Suprapubic skin (tissue), 4 donors: ENCODE measurements at regions not wholly inside any gene's neighbourhood (a gene's known extent, or its start where the extent isn't known, plus 50 kb on each side); places are given as distances from the start of the nearest gene placed in this dataset.

ENCODE experiments used
- DNase-seq, 2 donors: peaks; one replicate each; pipeline ENCODE4 v3.0.0-alpha.2; 2019; ENCODE audit warnings: low spot score in 2 of 2
- H3K27ac ChIP-seq: fragments of 200-600 bp; sonication (generic); one replicate; pipeline ENCODE4 v1.5.1; 2019
- H3K27me3 ChIP-seq: fragments of 200-600 bp; sonication (generic); one replicate; pipeline ENCODE4 v1.5.1; 2019
- H3K36me3 ChIP-seq: fragments of 200-600 bp; sonication (generic); one replicate; pipeline ENCODE4 v1.5.1; 2019
- H3K4me1 ChIP-seq: fragments of 200-600 bp; sonication (generic); one replicate; pipeline ENCODE4 v1.5.1; 2019
- H3K4me3 ChIP-seq: fragments of 200-600 bp; sonication (generic); one replicate; pipeline ENCODE4 v1.5.1; 2019; ENCODE audit warnings: mild to moderate bottlenecking
- H3K9me3 ChIP-seq: fragments of 200-600 bp; sonication (generic); one replicate; pipeline ENCODE4 v1.5.1; 2019
- EP300 ChIP-seq: sonication (generic); formaldehyde crosslinking; IDR thresholded peaks from one replicate; pipeline ENCODE4 v1.6.1; 2017; ENCODE audit warnings: antibody characterized with exemption
- POLR2A ChIP-seq, 2 donors: fragments of 450-650 bp; IDR thresholded peaks; one replicate each; pipeline ENCODE4 v1.6.1; 2017; ENCODE audit warnings: antibody characterized with exemption in 2 of 2, mild to moderate bottlenecking in 2 of 2, moderate library complexity in 2 of 2
- POLR2AphosphoS5 ChIP-seq, 3 donors: sonication (generic); formaldehyde crosslinking; IDR thresholded peaks; one replicate each; pipeline ENCODE4 v1.6.1; 2017; ENCODE audit warnings: antibody characterized with exemption in 3 of 3
- WGBS: methylation state at CpG from one replicate; pipeline ENCODE4 v1.1.5; 2018; 5-methylcytosine and 5-hydroxymethylcytosine counted together
- TF ChIP-seq, protein P1 (sequence below), 2 donors: fragments of 200-600 bp in 1 of 2; fragments of 450-650 bp in 1 of 2; sonication (generic) in 1 of 2; IDR thresholded peaks; one replicate each; pipeline ENCODE4 v1.5.1; 2016 to 2019; ENCODE audit warnings: antibody characterized with exemption in 2 of 2, mild to moderate bottlenecking in 1 of 2, moderate library complexity in 1 of 2

DNA sequence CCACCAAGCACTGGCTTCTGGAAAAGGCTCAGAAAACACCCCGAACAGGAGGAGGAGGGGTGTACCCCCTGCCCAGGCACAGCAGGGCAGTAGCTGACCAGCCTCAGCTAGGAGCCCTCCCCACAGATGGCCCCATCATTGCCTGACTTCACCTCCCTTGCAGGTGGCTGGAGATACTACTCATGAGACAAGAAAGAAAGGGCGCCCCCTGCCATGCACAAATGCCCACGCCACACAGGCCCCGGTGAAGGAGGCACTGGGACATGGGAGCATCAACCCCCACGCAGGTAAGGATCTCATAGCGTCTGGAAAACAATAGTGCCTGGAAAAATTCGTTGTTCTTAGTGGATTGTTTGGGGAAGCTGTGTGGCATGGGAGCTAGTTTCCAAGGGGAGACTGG, 240.6 kb downstream of the TFCP2L1 start:
- Histone ChIP-seq H3K4me1 (peaks cover 2% of the 10 kb centered on the region), H3K4me3 (no peak overlapping the region), H3K27ac (no peak overlapping the region), H3K27me3 (peaks cover 3% of the 10 kb centered on the region), H3K9me3 (no peaks in the 10 kb centered on the region), H3K36me3 (no peaks in the 10 kb centered on the region)
- WGBS = 79% methylated on average over 7 of the region's 7 CpGs
- peak in 1 of 2 donors; percentile 72 for DNase-seq
- TF ChIP-seq EP300 (no peak), POLR2A (IDR thresholded peaks at IDR 0.05) (no peak), POLR2AphosphoS5 (IDR thresholded peaks at IDR 0.05) (no peak)
- TF ChIP-seq, protein P1, sequence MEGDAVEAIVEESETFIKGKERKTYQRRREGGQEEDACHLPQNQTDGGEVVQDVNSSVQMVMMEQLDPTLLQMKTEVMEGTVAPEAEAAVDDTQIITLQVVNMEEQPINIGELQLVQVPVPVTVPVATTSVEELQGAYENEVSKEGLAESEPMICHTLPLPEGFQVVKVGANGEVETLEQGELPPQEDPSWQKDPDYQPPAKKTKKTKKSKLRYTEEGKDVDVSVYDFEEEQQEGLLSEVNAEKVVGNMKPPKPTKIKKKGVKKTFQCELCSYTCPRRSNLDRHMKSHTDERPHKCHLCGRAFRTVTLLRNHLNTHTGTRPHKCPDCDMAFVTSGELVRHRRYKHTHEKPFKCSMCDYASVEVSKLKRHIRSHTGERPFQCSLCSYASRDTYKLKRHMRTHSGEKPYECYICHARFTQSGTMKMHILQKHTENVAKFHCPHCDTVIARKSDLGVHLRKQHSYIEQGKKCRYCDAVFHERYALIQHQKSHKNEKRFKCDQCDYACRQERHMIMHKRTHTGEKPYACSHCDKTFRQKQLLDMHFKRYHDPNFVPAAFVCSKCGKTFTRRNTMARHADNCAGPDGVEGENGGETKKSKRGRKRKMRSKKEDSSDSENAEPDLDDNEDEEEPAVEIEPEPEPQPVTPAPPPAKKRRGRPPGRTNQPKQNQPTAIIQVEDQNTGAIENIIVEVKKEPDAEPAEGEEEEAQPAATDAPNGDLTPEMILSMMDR (IDR thresholded peaks at IDR 0.05) = no peak

- whole genome bisulfite sequencing = 97% methylated on average over 4 of the region's 11 CpGs
- Histone ChIP-seq H3K4me1 (no peaks in the 10 kb centered on the region), H3K36me3 (no peaks in the 10 kb centered on the region), H3K4me3 (no peak overlapping the region), H3K27me3 (peaks cover 3% of the 10 kb centered on the region), H3K9me3 (no peaks in the 10 kb centered on the region), H3K27ac (no peak overlapping the region)
- peak in 1 of 2 donors; percentile 77 for DNase-seq
- TF ChIP-seq, protein P1 (IDR thresholded peaks at IDR 0.05) = no peak
- no peak for TF ChIP-seq POLR2AphosphoS5 (IDR thresholded peaks at IDR 0.05)
- no peak for TF ChIP-seq POLR2A (IDR thresholded peaks at IDR 0.05)
Observed at GRCh38 chr2:121045245-121045644, 239.8 kb downstream of the TFCP2L1 start.

DNA sequence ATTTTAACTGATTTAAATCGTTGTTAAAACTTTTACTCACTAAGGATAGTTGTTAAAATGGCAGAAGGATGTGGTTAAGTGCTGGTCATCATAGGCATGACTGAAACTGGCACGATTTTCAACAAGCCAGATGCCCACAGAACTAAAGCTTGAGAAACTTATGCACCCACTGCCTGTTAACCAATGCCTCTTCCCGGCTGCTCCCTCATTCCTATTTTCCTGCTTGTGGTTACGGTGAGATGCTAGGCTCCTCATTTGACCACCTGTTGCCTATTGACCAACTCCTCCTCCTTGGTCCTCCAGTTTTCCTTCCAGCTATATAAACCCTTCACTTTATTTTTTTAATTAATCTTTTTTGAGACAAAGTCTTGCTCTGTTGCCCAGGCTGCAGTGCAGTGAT, 238.7 kb downstream of the TFCP2L1 start:
- H3K27me3 ChIP-seq = peaks cover 3% of the 10 kb centered on the region
- TF ChIP-seq, protein P1 (IDR thresholded peaks at IDR 0.05) = no peak
- TF ChIP-seq POLR2AphosphoS5 (IDR thresholded peaks at IDR 0.05) (no peak), EP300 (no peak), POLR2A (IDR thresholded peaks at IDR 0.05) (no peak)
- no peaks in the 10 kb centered on the region for H3K9me3 ChIP-seq
- no peak overlapping the region for H3K4me3 ChIP-seq
- no peaks in the 10 kb centered on the region for H3K36me3 ChIP-seq
- no peak for DNase-seq
- no peak overlapping the region for H3K27ac ChIP-seq
- WGBS = 81% methylated on average over 4 of the region's 4 CpGs
- H3K4me1 ChIP-seq = no peaks in the 10 kb centered on the region

DNA sequence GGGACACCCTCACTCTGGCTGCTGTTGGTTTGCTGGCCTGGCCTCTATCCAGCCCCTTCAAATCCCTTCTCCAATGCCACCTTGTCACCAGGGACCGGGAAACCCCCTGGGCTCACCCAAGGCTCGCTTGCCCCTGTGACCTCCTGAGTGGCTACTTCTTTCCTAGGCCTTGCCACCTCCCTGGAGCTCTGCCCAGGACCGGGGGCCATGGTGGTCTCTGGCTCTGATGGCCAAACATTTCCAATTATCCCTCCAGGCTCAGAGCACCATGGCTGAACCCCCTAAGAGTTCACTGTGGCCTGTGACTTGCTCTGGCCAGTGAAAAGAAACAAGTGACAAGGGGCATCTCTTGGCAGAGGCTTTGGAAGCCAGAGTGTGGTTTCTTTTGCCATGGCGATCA, 237.6 kb downstream of the TFCP2L1 start:
- no peaks in the 10 kb centered on the region for H3K36me3 ChIP-seq
- WGBS = 98% methylated on average over 4 of the region's 4 CpGs
- no peak overlapping the region for H3K27ac ChIP-seq
- H3K4me3 ChIP-seq = no peak overlapping the region
- no peaks in the 10 kb centered on the region for H3K9me3 ChIP-seq
- peak in 1 of 2 donors; percentile 61 for DNase-seq
- H3K4me1 ChIP-seq = no peaks in the 10 kb centered on the region
- peaks cover 3% of the 10 kb centered on the region for H3K27me3 ChIP-seq
- TF ChIP-seq, protein P1 (IDR thresholded peaks at IDR 0.05) = no peak
- TF ChIP-seq EP300 = no peak
- no peak for TF ChIP-seq POLR2A (IDR thresholded peaks at IDR 0.05)
- no peak for TF ChIP-seq POLR2AphosphoS5 (IDR thresholded peaks at IDR 0.05)

DNA sequence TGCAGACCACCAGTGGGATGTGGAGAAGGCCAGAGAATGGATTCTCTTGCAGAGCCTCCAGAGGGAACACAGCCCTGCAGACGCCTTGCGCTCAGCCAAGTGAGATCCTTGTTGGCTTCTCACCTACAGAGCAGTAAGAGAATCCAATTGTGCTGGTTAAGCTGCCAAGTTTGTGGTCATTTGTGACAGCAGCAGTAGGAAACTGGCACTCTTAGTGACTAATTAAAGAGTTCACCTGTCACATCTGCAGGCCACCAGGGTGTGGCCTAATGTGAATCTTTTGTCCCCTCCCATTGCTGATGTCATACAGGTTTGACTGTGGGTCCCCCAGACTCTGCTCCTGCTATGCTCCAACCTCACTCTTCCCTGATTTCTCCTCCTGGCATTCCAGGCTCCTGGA, 235.9 kb downstream of the TFCP2L1 start:
- DNase-seq = peak in 1 of 2 donors; percentile 7
- WGBS = 67% methylated on average over 2 of the region's 2 CpGs
- peaks cover 3% of the 10 kb centered on the region for H3K27me3 ChIP-seq

More for the DNA sequence above, 235.9 kb downstream of the TFCP2L1 start:
- Histone ChIP-seq H3K9me3 (no peaks in the 10 kb centered on the region), H3K4me3 (no peak overlapping the region), H3K27ac (no peak overlapping the region), H3K4me1 (no peaks in the 10 kb centered on the region), H3K36me3 (no peaks in the 10 kb centered on the region)
- no peak for TF ChIP-seq POLR2AphosphoS5 (IDR thresholded peaks at IDR 0.05)
- no peak for TF ChIP-seq EP300
- TF ChIP-seq, protein P1 (IDR thresholded peaks at IDR 0.05) = no peak
- TF ChIP-seq POLR2A (IDR thresholded peaks at IDR 0.05) = no peak
